H9 (cell line): ENCODE measurements at regions not wholly inside any gene's neighbourhood (a gene's known extent, or its start where the extent isn't known, plus 50 kb on each side); places are given as distances from the start of the nearest gene placed in this dataset.

Experiments
- DNase-seq: peaks from one replicate; pipeline ENCODE4 v3.0.0-alpha.2; 2017
- H2AFZ ChIP-seq: one replicate; pipeline ENCODE4 v1.6.1; 2013; ENCODE audit warnings: mild to moderate bottlenecking, low read length, control low read depth, moderate library complexity
- H2AK5ac ChIP-seq: 2 replicates; pipeline ENCODE4 v1.6.1; 2013; ENCODE audit warnings: low read length, control low read depth, mixed read lengths; ENCODE audit not compliant: insufficient read length
- H2BK120ac ChIP-seq: one replicate; pipeline ENCODE4 v1.6.1; 2013; ENCODE audit warnings: low read depth, mild to moderate bottlenecking, low read length, control low read depth, inconsistent platforms; ENCODE audit not compliant: poor library complexity, severe bottlenecking
- H2BK12ac ChIP-seq: 2 replicates; pipeline ENCODE4 v1.6.1; 2013; ENCODE audit warnings: low read length, control low read depth, mixed read lengths, low read depth; ENCODE audit not compliant: insufficient read length
- H2BK15ac ChIP-seq: 2 replicates; pipeline ENCODE4 v1.6.1; 2013; ENCODE audit warnings: low read depth, low read length, control low read depth
- H2BK20ac ChIP-seq: one replicate; pipeline ENCODE4 v1.6.1; 2013; ENCODE audit warnings: low read depth, mild to moderate bottlenecking, low read length, control low read depth, inconsistent platforms; ENCODE audit not compliant: poor library complexity, severe bottlenecking
- H2BK5ac ChIP-seq: 2 replicates; pipeline ENCODE4 v1.6.1; 2013; ENCODE audit warnings: low read length, control low read depth, mixed read lengths; ENCODE audit not compliant: insufficient read length
- H3K14ac ChIP-seq: 2 replicates; pipeline ENCODE4 v1.6.1; 2013; ENCODE audit warnings: low read length, control low read depth; ENCODE audit not compliant: insufficient read depth
- H3K18ac ChIP-seq: 2 replicates; pipeline ENCODE4 v1.6.1; 2013; ENCODE audit warnings: low read depth, mild to moderate bottlenecking, mixed read lengths, low read length, control low read depth; ENCODE audit not compliant: insufficient read length
- H3K23ac ChIP-seq: 2 replicates; pipeline ENCODE4 v1.6.1; 2013; ENCODE audit warnings: low read length, control low read depth, mixed read lengths, low read depth; ENCODE audit not compliant: insufficient read length
- H3K23me2 ChIP-seq: 2 replicates; pipeline ENCODE4 v1.6.1; 2013; ENCODE audit warnings: low read depth, mild to moderate bottlenecking, mixed read lengths, low read length, control low read depth; ENCODE audit not compliant: insufficient read length, poor library complexity, severe bottlenecking
- H3K27ac ChIP-seq: 2 replicates; pipeline ENCODE4 v1.5.1; 2013; ENCODE audit warnings: low read length, control low read depth, mixed read lengths, low read depth; ENCODE audit not compliant: insufficient read length
- H3K27me3 ChIP-seq: 2 replicates; pipeline ENCODE4 v1.6.1; 2013; ENCODE audit warnings: low read length, control low read depth, inconsistent platforms; ENCODE audit not compliant: insufficient read depth
- H3K4ac ChIP-seq: 2 replicates; pipeline ENCODE4 v1.6.1; 2013; ENCODE audit warnings: low read depth, mild to moderate bottlenecking, control low read depth, inconsistent platforms, low read length, moderate library complexity
- H3K4me1 ChIP-seq: 2 replicates; pipeline ENCODE4 v1.6.1; 2013; ENCODE audit warnings: low read length, control low read depth, inconsistent platforms; ENCODE audit not compliant: insufficient read depth
- H3K4me2 ChIP-seq: 2 replicates; pipeline ENCODE4 v1.6.1; 2013; ENCODE audit warnings: low read length, control low read depth, mixed read lengths; ENCODE audit not compliant: insufficient read length, insufficient read depth
- H3K56ac ChIP-seq: 2 replicates; pipeline ENCODE4 v1.6.1; 2013; ENCODE audit warnings: low read depth, mild to moderate bottlenecking, mixed read lengths, low read length, control low read depth; ENCODE audit not compliant: insufficient read length
- H3K79me1 ChIP-seq: 2 replicates; pipeline ENCODE4 v1.6.1; 2013; ENCODE audit warnings: low read depth, mild to moderate bottlenecking, moderate library complexity, low read length, control low read depth, inconsistent platforms; ENCODE audit not compliant: insufficient read depth, poor library complexity, severe bottlenecking
- H3K79me2 ChIP-seq: 2 replicates; pipeline ENCODE4 v1.6.1; 2013; ENCODE audit warnings: low read length, control low read depth, inconsistent platforms; ENCODE audit not compliant: insufficient read depth
- H3K9ac ChIP-seq: 2 replicates; pipeline ENCODE4 v1.6.1; 2013; ENCODE audit warnings: low read length, control low read depth, mixed read lengths; ENCODE audit not compliant: insufficient read length; ENCODE audit errors: extremely low read depth
- H3K9me3 ChIP-seq: one replicate; pipeline ENCODE4 v1.6.1; 2013; ENCODE audit warnings: low read depth, low read length, inconsistent platforms; ENCODE audit not compliant: control insufficient read depth
- H3T11ph ChIP-seq: one replicate; pipeline ENCODE4 v1.6.1; 2013; ENCODE audit warnings: mild to moderate bottlenecking, low read length, control low read depth, inconsistent platforms
- H4K20me1 ChIP-seq: one replicate; pipeline ENCODE4 v1.6.1; 2013; ENCODE audit not compliant: control insufficient read depth, insufficient read length, insufficient read depth
- H4K5ac ChIP-seq: 2 replicates; pipeline ENCODE4 v1.6.1; 2013; ENCODE audit warnings: low read depth, mild to moderate bottlenecking, mixed read lengths, low read length, control low read depth; ENCODE audit not compliant: insufficient read length
- H4K8ac ChIP-seq: replicated peaks from 2 replicates; pipeline ENCODE4 v1.6.1; 2013; ENCODE audit warnings: low read length, control low read depth, mixed read lengths, low read depth; ENCODE audit not compliant: insufficient read length
- H4K91ac ChIP-seq: 2 replicates; pipeline ENCODE4 v1.6.1; 2013; ENCODE audit warnings: low read depth, mild to moderate bottlenecking, moderate library complexity, mixed read lengths, low read length, control low read depth; ENCODE audit not compliant: insufficient read length
- H3K27ac Mint-ChIP-seq, 3 experiments: 2 replicates in 2 of 3; 3 replicates in 1 of 3; pipeline ENCODE4 v1.8.0; 2020 to 2021; ENCODE audit warnings: mixed read lengths in 3 of 3, mild to moderate bottlenecking in 1 of 3, moderate library complexity in 1 of 3
- H3K27me3 Mint-ChIP-seq: 2 replicates; pipeline ENCODE4 v1.8.0; 2021; ENCODE audit warnings: low read depth, mild to moderate bottlenecking, moderate library complexity, mixed read lengths
- H3K36me3 Mint-ChIP-seq, 3 experiments: 2 replicates in 2 of 3; 3 replicates in 1 of 3; pipeline ENCODE4 v1.8.0; 2020 to 2021; ENCODE audit warnings: low read depth in 3 of 3, mixed read lengths in 3 of 3; ENCODE audit not compliant: insufficient read depth in 1 of 3
- H3K4me1 Mint-ChIP-seq, 2 experiments: 2 replicates each; pipeline ENCODE4 v1.8.0; 2020; ENCODE audit warnings: mixed read lengths in 2 of 2
- H3K4me3 Mint-ChIP-seq, 2 experiments: 2 replicates in 1 of 2; 3 replicates in 1 of 2; pipeline ENCODE4 v1.8.0; 2020 to 2021; ENCODE audit warnings: mild to moderate bottlenecking in 2 of 2, mixed read lengths in 2 of 2, moderate library complexity in 1 of 2
- H3K9me3 Mint-ChIP-seq, 2 experiments: 2 replicates in 1 of 2; 3 replicates in 1 of 2; pipeline ENCODE4 v1.8.0; 2020; ENCODE audit warnings: mild to moderate bottlenecking in 2 of 2, mixed read lengths in 2 of 2, moderate library complexity in 1 of 2
- WGBS: extraction: QIAGEN DNeasy Blood & Tissue Kit; methylation state at CpG from one replicate; pipeline ENCODE4 v1.1.7; 2013; ENCODE audit warnings: missing lambda C conversion rate, low lambda C conversion rate, mixed read lengths; ENCODE audit not compliant: insufficient read length; ENCODE audit errors: extremely low coverage; 5-methylcytosine and 5-hydroxymethylcytosine counted together
- TF ChIP-seq, protein P1 (sequence below): fragments of 200-600 bp; sonication (generic); conservative IDR thresholded peaks from 3 replicates; pipeline ENCODE4 v1.8.0; 2021; ENCODE audit warnings: antibody characterized with exemption, mild to moderate bottlenecking

DNA sequence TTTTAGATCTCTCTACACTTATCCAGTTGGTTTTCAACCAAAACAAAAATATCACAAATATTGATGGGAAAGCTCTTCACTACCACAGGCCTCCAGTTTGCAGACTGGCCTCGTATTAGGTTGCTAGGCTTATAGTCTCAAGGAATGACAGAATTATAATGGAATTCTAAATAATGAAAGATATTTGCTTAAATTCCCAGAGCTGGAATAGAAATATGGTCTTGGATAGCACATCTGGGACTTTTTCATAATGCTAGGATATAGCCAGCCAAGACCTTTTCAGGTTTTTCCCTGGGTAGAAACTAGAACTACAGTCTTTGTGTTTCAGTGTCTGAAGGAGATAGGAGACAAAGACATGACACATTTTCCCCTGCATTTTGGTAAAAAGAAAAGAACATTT lies 121.9 kb upstream of the STAC start:
- Histone ChIP-seq H3K4me2 (no peak overlapping the region), H3T11ph (no peak overlapping the region), H3K9me3 (no peaks in the 10 kb centered on the region), H4K91ac (no peak overlapping the region), H3K23ac (no peak overlapping the region), H3K4ac (no peak overlapping the region), H3K56ac (no peak overlapping the region), H3K79me1 (no peaks in the 10 kb centered on the region), H2BK20ac (no peak overlapping the region), H3K4me1 (no peaks in the 10 kb centered on the region), H3K27me3 (no peaks in the 10 kb centered on the region), H3K14ac (no peak overlapping the region), H4K8ac (no peak overlapping the region), H2BK12ac (no peak overlapping the region), H3K9ac (no peak overlapping the region), H2AFZ (no peak overlapping the region), H3K18ac (no peak overlapping the region), H4K5ac (no peak overlapping the region), H4K20me1 (no peaks in the 10 kb centered on the region), H2AK5ac (no peak overlapping the region), H3K79me2 (no peaks in the 10 kb centered on the region), H2BK15ac (no peak overlapping the region), H2BK120ac (no peak overlapping the region), H2BK5ac (no peak overlapping the region), H3K27ac (no peak overlapping the region), H3K23me2 (no peaks in the 10 kb centered on the region)
- TF ChIP-seq, protein P1, sequence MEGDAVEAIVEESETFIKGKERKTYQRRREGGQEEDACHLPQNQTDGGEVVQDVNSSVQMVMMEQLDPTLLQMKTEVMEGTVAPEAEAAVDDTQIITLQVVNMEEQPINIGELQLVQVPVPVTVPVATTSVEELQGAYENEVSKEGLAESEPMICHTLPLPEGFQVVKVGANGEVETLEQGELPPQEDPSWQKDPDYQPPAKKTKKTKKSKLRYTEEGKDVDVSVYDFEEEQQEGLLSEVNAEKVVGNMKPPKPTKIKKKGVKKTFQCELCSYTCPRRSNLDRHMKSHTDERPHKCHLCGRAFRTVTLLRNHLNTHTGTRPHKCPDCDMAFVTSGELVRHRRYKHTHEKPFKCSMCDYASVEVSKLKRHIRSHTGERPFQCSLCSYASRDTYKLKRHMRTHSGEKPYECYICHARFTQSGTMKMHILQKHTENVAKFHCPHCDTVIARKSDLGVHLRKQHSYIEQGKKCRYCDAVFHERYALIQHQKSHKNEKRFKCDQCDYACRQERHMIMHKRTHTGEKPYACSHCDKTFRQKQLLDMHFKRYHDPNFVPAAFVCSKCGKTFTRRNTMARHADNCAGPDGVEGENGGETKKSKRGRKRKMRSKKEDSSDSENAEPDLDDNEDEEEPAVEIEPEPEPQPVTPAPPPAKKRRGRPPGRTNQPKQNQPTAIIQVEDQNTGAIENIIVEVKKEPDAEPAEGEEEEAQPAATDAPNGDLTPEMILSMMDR, result no peak
- Mint-ChIP-seq H3K4me1 (no peaks in the 10 kb centered on the region), H3K4me3 (no peak overlapping the region), H3K36me3 (peaks cover 0 to 9% (median 0%) of the 10 kb centered on the region in 3 experiments; a peak in 3 of 7 replicates), H3K9me3 (peaks cover 4 to 9% of the 10 kb centered on the region in 2 experiments; a peak in 3 of 5 replicates), H3K27ac (no peak overlapping the region), H3K27me3 (0 out of 2 replicates have a peak, but pooled peaks cover 1% of the 10 kb centered on the region)
- DNase-seq, result no peak
- WGBS, result no CpG with 5 or more reads among the region's 1 CpG
